ENCODE measurements at regions not wholly inside any gene's neighbourhood (a gene's known extent, or its start where the extent isn't known, plus 50 kb on each side); places are given as distances from the start of the nearest gene placed in this dataset.
"Not testable (repeated sequence)": the region's sequence is repeated elsewhere in the genome, so short reads cannot be mapped to it uniquely, and the experiment has no call there.

GRCh38 chr15:31433091-31433490 lies 106.5 kb downstream of the KLF13 start:
- peak; percentile 93 for DNase-seq (ENCODE audit: low read depth)

- no peak for DNase-seq (ENCODE audit: low read depth)
Measured at GRCh38 chr15:31433574-31433973, 106.9 kb downstream of the KLF13 start.

- DNase-seq (ENCODE audit: low read depth), result no peak
Measured at GRCh38 chr15:31434275-31434587, 107.6 kb downstream of the KLF13 start.

- DNase-seq (ENCODE audit: low read depth), result peak; percentile 98
Measured at GRCh38 chr15:31434588-31435260, 108.1 kb downstream of the KLF13 start.

GRCh38 chr15:31435261-31435911 lies 108.8 kb downstream of the KLF13 start:
- DNase-seq (ENCODE audit: low read depth), result peak; percentile 96

- DNase-seq (ENCODE audit: low read depth), result peak; percentile 53
Measured at GRCh38 chr15:31435912-31436628, 109.4 kb downstream of the KLF13 start.

- DNase-seq (ENCODE audit: low read depth), result no peak
Measured at GRCh38 chr15:31437686-31438085, 111.1 kb downstream of the KLF13 start.

GRCh38 chr15:31438601-31439265 lies 112.1 kb downstream of the KLF13 start:
- DNase-seq (ENCODE audit: low read depth), result no peak

- peak; percentile 35 for DNase-seq (ENCODE audit: low read depth)
Measured at GRCh38 chr15:31439328-31439727, 112.7 kb downstream of the KLF13 start.

GRCh38 chr15:31440216-31440615 lies 113.6 kb downstream of the KLF13 start:
- not testable (repeated sequence) for DNase-seq (ENCODE audit: low read depth)

GRCh38 chr15:31440754-31441311 lies 114.2 kb downstream of the KLF13 start:
- peak; percentile 64 for DNase-seq (ENCODE audit: low read depth)

- no peak for DNase-seq (ENCODE audit: low read depth)
Measured at GRCh38 chr15:31442226-31442625, 115.6 kb downstream of the KLF13 start.

- DNase-seq (ENCODE audit: low read depth), result peak; percentile 74
Measured at GRCh38 chr15:31442699-31443111, 116.1 kb downstream of the KLF13 start.

- no peak for DNase-seq (ENCODE audit: low read depth)
Measured at GRCh38 chr15:31444844-31445243, 118.2 kb downstream of the KLF13 start.

GRCh38 chr15:31446546-31446945 lies 119.9 kb downstream of the KLF13 start:
- no peak for DNase-seq (ENCODE audit: low read depth)

GRCh38 chr15:31447931-31448634 lies 121.4 kb downstream of the KLF13 start:
- no peak for DNase-seq (ENCODE audit: low read depth)

- no peak for DNase-seq (ENCODE audit: low read depth)
Measured at GRCh38 chr15:31448635-31448979, 122.0 kb downstream of the KLF13 start.

GRCh38 chr15:31452595-31453557 lies 126.2 kb downstream of the KLF13 start:
- DNase-seq (ENCODE audit: low read depth), result no peak

- no peak for DNase-seq (ENCODE audit: low read depth)
Measured at GRCh38 chr15:31453558-31454318, 127.1 kb downstream of the KLF13 start.

GRCh38 chr15:31455499-31455898 lies 128.9 kb downstream of the KLF13 start:
- DNase-seq (ENCODE audit: low read depth), result no peak

Measured in RPMI7951 (cell line).